SK-N-SH (cell line): ENCODE measurements at regions not wholly inside any gene's neighbourhood (a gene's known extent, or its start where the extent isn't known, plus 50 kb on each side); places are given as distances from the start of the nearest gene placed in this dataset.

Source experiments
- CTCF ChIP-seq: fragments of 200-600 bp; sonication (generic); IDR thresholded peaks from 2 replicates; pipeline ENCODE4 v1.6.1; 2017; ENCODE audit warnings: antibody characterized with exemption, mild to moderate bottlenecking, moderate library complexity
- ELF1 ChIP-seq: IDR thresholded peaks from 2 replicates; pipeline ENCODE4 v1.4.0; 2012
- EP300 ChIP-seq, 2 experiments: IDR thresholded peaks; 2 replicates each; pipeline versions ENCODE4 v1.4.0 to v1.6.1; 2012; ENCODE audit warnings: borderline replicate concordance in 1 of 2, low read depth in 1 of 2, low read length in 1 of 2
- FOSL2 ChIP-seq: IDR thresholded peaks from 2 replicates; pipeline ENCODE4 v1.4.0; 2012; ENCODE audit warnings: low read depth, mild to moderate bottlenecking, moderate library complexity, borderline replicate concordance
- FOXJ3 ChIP-seq: sonication (generic); formaldehyde crosslinking; IDR thresholded peaks from 2 replicates; pipeline ENCODE4 v1.5.1; 2020; ENCODE audit warnings: mild to moderate bottlenecking, missing genetic modification reagents
- FOXM1 ChIP-seq: IDR thresholded peaks from 2 replicates; pipeline ENCODE4 v1.4.0; 2012; ENCODE audit warnings: low read depth, mild to moderate bottlenecking
- GATA2 ChIP-seq: sonication (generic); formaldehyde crosslinking; IDR thresholded peaks from 2 replicates; pipeline ENCODE4 v1.5.0; 2020; ENCODE audit warnings: mild to moderate bottlenecking, missing genetic modification reagents
- IRF3 ChIP-seq: fragments of 150-350 bp; IDR thresholded peaks from 2 replicates; pipeline ENCODE4 v1.6.1; 2016; ENCODE audit warnings: mild to moderate bottlenecking, low read depth, low read length
- JUND ChIP-seq: IDR thresholded peaks from 2 replicates; pipeline ENCODE4 v1.4.0; 2012
- MAX ChIP-seq: IDR thresholded peaks from 2 replicates; pipeline ENCODE4 v1.4.0; 2012; ENCODE audit warnings: low read depth
- MEF2A ChIP-seq: IDR thresholded peaks from 2 replicates; pipeline ENCODE4 v1.4.0; 2012; ENCODE audit warnings: low read depth, borderline replicate concordance
- MXI1 ChIP-seq: IDR thresholded peaks from 2 replicates; pipeline ENCODE4 v1.6.1; 2012; ENCODE audit warnings: mild to moderate bottlenecking, low read depth, low read length, improper control_type of control experiment
- NRF1 ChIP-seq: IDR thresholded peaks from 2 replicates; pipeline ENCODE4 v1.6.1; 2012; ENCODE audit warnings: low read depth, mild to moderate bottlenecking, low read length
- POLR2AphosphoS5 ChIP-seq: IDR thresholded peaks from 2 replicates; pipeline ENCODE4 v1.6.1; 2012; ENCODE audit warnings: low read depth, low read length
- REST ChIP-seq: IDR thresholded peaks from 2 replicates; pipeline ENCODE4 v1.6.1; 2012; ENCODE audit warnings: mild to moderate bottlenecking, low read depth, low read length, moderate library complexity
- RFX5 ChIP-seq: IDR thresholded peaks from 2 replicates; pipeline ENCODE4 v1.6.1; 2012; ENCODE audit warnings: mild to moderate bottlenecking, improper control_type of control experiment, low read length
- RXRA ChIP-seq: IDR thresholded peaks from 2 replicates; pipeline ENCODE4 v1.4.0; 2012; ENCODE audit warnings: low read depth, mild to moderate bottlenecking, borderline replicate concordance
- SIN3A ChIP-seq: IDR thresholded peaks from 2 replicates; pipeline ENCODE4 v1.6.1; 2012; ENCODE audit warnings: low read depth, mild to moderate bottlenecking, low read length, moderate library complexity, borderline replicate concordance
- TAF1 ChIP-seq: IDR thresholded peaks from 2 replicates; pipeline ENCODE4 v1.6.1; 2012; ENCODE audit warnings: low read depth, mild to moderate bottlenecking, low read length, moderate library complexity, borderline replicate concordance
- TCF12 ChIP-seq: IDR thresholded peaks from 2 replicates; pipeline ENCODE4 v1.4.0; 2012
- TEAD4 ChIP-seq: IDR thresholded peaks from 2 replicates; pipeline ENCODE4 v1.4.0; 2012; ENCODE audit warnings: mild to moderate bottlenecking, borderline replicate concordance; ENCODE audit not compliant: insufficient read depth
- USF2 ChIP-seq: fragments of 150-350 bp; IDR thresholded peaks from 2 replicates; pipeline ENCODE4 v1.6.1; 2017; ENCODE audit warnings: antibody characterized with exemption, low read length, low read depth, borderline replicate concordance

- TF ChIP-seq GATA2 (CRISPR knock-in tag) (no peak), POLR2AphosphoS5 (peak; percentile 61; the same call in 1 of the 2 replicates), IRF3 (no peak), REST (no peak), RFX5 (no peak), TEAD4 (peak; percentile 78), SIN3A (no peak), MEF2A (peak; percentile 29; the same call in 1 of the 2 replicates), TAF1 (no peak), JUND (peak; percentile 82), ELF1 (no peak), RXRA (0 out of 2 replicates have a peak, but pooled peaks have one; percentile 9), USF2 (no peak), FOSL2 (peak; percentile 89), CTCF (no peak), MXI1 (no peak), FOXM1 (peak; percentile 33), EP300 (IDR thresholded peaks at IDR 0.05; ENCODE audit: borderline replicate concordance in 1 of 2, low read depth in 1 of 2, low read length in 1 of 2) (peak; percentile 4 to 72; a peak in 2 of 4 replicates), MAX (no peak; the same call in 1 of the 2 replicates), TCF12 (peak; percentile 96), FOXJ3 (no peak), NRF1 (no peak)
- TF ChIP-seq, all 33 proteins: peak for 12
Observed at GRCh38 chr2:12534646-12535263, 182.0 kb upstream of the TRIB2 start (continued).
